ENCODE measurements at regions not wholly inside any gene's neighbourhood (a gene's known extent, or its start where the extent isn't known, plus 50 kb on each side); places are given as distances from the start of the nearest gene placed in this dataset.

- TF ChIP-seq, protein P1, sequence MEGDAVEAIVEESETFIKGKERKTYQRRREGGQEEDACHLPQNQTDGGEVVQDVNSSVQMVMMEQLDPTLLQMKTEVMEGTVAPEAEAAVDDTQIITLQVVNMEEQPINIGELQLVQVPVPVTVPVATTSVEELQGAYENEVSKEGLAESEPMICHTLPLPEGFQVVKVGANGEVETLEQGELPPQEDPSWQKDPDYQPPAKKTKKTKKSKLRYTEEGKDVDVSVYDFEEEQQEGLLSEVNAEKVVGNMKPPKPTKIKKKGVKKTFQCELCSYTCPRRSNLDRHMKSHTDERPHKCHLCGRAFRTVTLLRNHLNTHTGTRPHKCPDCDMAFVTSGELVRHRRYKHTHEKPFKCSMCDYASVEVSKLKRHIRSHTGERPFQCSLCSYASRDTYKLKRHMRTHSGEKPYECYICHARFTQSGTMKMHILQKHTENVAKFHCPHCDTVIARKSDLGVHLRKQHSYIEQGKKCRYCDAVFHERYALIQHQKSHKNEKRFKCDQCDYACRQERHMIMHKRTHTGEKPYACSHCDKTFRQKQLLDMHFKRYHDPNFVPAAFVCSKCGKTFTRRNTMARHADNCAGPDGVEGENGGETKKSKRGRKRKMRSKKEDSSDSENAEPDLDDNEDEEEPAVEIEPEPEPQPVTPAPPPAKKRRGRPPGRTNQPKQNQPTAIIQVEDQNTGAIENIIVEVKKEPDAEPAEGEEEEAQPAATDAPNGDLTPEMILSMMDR (IDR thresholded peaks at IDR 0.05) = no peak
- TF ChIP-seq POLR2A (IDR thresholded peaks at IDR 0.05) (no peak), POLR2AphosphoS5 (IDR thresholded peaks at IDR 0.05; ENCODE audit: insufficient read depth in 1 of 2, low read depth in 1 of 2) (no peak)
Observed at GRCh38 chr4:11223311-11223710, 205.4 kb downstream of the HS3ST1 start.
